ENCODE measurements at regions not wholly inside any gene's neighbourhood (a gene's known extent, or its start where the extent isn't known, plus 50 kb on each side); places are given as distances from the start of the nearest gene placed in this dataset.
"Not testable (repeated sequence)": the region's sequence is repeated elsewhere in the genome, so short reads cannot be mapped to it uniquely, and the experiment has no call there.

GRCh38 chr5:86671536-86671935, 53.8 kb downstream of the COX7C start:
- DNase-seq (ENCODE audit: low spot score): no peak

- no peak for DNase-seq (ENCODE audit: low spot score)
These were observed 56.3 kb downstream of the COX7C start for GRCh38 chr5:86674069-86674468.

DNA sequence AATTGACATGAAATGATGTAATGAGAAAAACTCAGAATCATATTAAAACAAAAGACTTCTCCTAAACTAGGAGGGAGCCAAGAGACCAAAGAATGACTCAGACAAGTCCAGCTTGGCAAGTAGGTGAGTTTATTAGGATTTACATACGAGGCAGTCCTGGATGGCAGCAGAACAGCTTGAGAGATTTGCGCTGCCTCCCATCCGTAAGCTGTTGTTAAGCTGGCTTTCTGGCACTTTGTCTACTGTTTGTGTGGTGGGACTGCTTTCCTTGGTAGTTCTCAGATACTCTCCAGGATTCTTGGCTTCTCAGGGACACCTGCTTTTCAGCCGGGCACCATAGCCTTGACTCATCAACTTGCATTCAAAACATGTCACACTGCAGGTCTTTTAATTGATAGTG, 57.6 kb downstream of the COX7C start:
- DNase-seq (ENCODE audit: low spot score): no peak

- peak; percentile 84 for DNase-seq (ENCODE audit: low spot score)
These were observed 61.8 kb downstream of the COX7C start for GRCh38 chr5:86679529-86679928.

DNA sequence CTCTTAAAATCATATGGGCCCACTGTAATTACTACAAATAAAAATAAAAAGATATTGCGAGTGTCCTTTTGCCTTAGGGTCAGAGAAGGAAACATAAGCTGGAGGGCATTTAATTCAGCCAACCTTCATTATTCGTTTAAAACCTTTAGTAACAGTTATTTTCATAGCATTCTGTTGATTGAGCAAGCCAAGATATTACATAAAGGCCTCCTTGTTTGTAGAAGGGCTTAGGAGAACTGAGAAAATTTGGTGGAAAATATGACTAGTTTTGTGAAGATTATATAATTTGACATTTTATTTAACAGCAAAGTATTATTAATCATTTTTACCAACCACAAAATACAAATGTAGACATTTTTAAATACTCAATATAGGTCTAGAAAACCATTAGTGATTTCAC, 62.2 kb downstream of the COX7C start:
- no peak for DNase-seq (ENCODE audit: low spot score)

- DNase-seq (ENCODE audit: low spot score): peak; percentile 47
These were observed 66.5 kb downstream of the COX7C start for GRCh38 chr5:86684222-86684621.

DNA sequence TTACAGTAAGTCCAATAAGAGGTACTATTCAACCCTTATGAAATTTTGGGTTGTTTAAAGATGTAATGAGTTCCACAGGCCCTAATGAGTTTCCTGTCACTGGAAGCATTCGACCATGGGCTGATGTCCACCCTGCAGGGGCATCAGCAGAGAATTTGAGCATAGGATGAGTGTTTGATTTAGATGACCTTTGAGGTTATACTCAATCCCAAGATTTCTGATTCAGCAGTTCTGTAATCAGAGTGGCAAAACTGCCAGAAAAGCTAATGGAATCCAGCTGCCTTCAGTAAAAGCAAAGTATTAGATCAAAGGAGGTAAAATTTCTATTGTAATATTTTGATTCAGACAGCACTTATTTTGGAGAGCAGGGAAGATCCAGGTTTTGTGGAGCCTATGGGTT, 68.3 kb downstream of the COX7C start:
- peak; percentile 18 for DNase-seq (ENCODE audit: low spot score)

DNA sequence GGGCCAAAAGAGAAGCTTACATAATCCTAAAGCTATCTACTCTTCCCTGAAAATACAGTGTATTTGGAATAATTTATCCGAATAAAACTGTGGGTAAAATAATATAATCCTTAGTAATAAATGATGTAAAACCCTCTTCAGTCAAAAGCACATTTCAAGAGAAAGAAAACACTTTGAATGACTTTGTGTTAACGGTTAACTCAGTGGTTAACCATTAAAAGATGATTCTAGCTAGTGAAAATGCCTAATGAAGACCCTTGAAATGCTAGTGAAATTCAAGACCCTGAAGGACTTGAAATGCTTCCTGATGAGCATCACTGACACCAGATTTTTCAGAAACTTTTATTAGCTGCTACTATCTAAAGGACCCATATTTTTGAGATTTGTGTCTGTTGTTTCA, 70.7 kb downstream of the COX7C start:
- DNase-seq (ENCODE audit: low spot score): peak; percentile 58

DNA sequence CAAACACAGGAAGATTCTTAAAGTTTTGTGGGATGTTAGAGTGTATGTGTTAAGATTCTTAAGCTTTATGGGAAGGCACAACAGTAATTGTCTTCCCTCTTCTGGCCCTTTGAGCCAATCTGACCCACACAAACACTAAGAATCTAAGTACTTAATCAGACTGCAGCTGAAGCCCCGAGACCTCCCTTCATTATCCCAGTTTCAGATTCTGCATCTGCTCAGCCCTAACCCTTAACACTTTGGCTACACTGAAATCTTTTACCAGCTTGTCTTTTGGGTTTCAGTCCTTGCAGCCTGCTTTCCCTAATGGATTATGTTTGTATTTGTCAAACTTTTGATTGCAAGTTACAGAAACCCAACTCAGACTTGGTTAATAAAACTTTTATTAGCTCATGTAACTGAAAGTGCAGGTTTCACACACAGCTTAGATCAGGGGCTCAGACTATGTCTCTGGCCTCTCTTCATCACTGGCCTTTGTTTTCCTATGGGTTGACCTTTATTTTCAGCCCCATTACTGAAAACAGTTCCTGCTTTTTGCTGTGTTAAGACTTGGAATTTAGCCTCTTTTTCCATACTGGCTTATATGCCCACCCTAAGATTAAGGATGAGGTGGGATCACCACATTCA, 71.5 kb downstream of the COX7C start:
- no peak for DNase-seq (ENCODE audit: low spot score)

GRCh38 chr5:86709157-86709881, 91.6 kb downstream of the COX7C start:
- DNase-seq (ENCODE audit: low spot score): no peak

DNA sequence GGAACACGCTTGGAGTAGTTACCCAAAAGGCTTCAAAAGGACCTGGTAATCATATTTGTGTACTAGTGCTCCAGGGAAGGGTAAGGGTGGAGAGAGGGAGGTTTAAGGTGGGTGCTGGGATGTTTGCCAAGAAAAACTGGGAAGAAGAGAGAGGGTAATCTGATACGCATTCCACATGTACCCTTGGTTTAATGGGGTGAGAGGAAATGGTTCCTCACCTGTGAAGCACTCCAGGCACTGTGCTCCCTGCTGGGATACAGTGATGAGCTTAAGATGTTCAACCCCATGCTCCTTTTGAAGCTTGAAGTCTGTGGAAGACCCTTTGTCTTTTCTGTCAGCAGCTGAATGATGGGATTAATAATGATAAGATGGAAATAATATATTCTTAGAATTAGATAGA, 98.4 kb downstream of the COX7C start:
- no peak for DNase-seq (ENCODE audit: low spot score)

- DNase-seq (ENCODE audit: low spot score): not testable (repeated sequence)
These were observed 113.8 kb downstream of the COX7C start for GRCh38 chr5:86731319-86732117.

GRCh38 chr5:86735370-86735769, 117.6 kb downstream of the COX7C start:
- no peak for DNase-seq (ENCODE audit: low spot score)

GRCh38 chr5:86737579-86737978, 119.8 kb downstream of the COX7C start:
- DNase-seq (ENCODE audit: low spot score): no peak

GRCh38 chr5:86748538-86749105, 130.9 kb downstream of the COX7C start:
- no peak for DNase-seq (ENCODE audit: low spot score)

DNA sequence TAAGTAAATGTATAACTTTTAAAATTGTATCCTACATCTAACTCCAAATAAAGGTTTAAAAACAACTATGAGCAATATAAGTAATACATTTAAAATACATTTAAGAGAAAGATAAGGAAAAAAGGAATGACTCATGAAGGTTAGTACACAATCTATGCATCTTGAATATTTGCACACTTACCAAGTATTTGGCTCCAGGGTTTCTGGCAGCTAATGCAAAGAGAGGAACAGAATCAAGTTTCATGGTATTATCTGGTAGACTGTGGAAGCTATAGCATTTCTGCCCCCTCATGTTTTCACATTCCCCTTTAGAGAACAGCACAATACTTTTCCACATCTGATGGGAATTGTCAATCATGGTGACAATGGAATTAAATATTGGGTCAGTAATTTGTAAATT, 132.1 kb downstream of the COX7C start:
- DNase-seq (ENCODE audit: low spot score): no peak

GRCh38 chr5:86756839-86757238, 139.1 kb downstream of the COX7C start:
- no peak for DNase-seq (ENCODE audit: low spot score)

DNA sequence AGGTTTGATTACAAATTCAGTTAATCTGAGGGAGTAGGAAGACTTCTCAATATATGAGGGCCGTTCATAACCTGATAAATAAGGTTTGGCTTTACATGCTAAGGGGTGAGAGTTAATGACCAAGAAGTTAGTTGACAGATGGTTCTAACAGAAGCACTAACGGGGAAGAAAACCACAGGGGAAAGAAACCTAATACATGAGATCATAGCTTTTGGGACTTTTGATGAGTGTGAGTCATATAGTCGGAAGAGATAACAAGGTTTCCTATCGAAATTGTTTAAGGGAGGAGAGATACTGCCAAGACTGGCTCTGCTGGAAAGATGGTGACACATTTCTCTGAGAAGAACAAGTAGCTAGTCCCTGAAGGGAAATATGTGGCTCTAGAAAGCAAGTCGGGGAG, 140.1 kb downstream of the COX7C start:
- DNase-seq (ENCODE audit: low spot score): peak; percentile 8

- no peak for DNase-seq (ENCODE audit: low spot score)
These were observed 142.9 kb downstream of the COX7C start for GRCh38 chr5:86760661-86761060.

- no peak for DNase-seq (ENCODE audit: low spot score)
These were observed 146.2 kb downstream of the COX7C start for GRCh38 chr5:86763929-86764328.

- no peak for DNase-seq (ENCODE audit: low spot score)
These were observed 148.2 kb downstream of the COX7C start for GRCh38 chr5:86765778-86766502.

DNA sequence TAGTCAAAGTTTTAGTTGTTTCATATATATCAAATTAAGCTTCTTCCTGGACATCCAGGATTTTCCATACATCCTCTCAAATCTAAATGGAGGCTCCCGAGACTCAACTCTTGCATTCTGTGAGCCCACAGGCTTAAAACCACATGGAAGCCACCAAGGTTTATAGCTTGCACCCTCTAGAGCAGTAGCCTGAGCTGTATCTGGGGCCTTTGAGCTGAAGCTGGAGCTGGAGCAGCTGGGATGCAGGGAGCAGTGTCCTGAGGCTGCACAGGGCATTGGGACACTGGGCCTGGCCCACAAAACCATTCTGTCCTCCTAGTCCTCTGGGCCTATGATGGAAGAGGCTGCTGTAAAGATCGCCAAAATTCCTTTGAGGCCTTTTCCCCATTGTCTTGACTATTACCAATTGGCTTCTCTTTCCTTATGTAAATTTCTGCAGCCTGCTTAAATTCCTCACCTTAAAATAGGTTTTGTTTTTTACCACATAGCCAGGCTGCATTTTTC, 151.0 kb downstream of the COX7C start:
- no peak for DNase-seq (ENCODE audit: low spot score)

All from kidney tubule cell (primary cell).